Trophoblast cell (in vitro differentiated cells and primary cell): ENCODE measurements at regions not wholly inside any gene's neighbourhood (a gene's known extent, or its start where the extent isn't known, plus 50 kb on each side); places are given as distances from the start of the nearest gene placed in this dataset.

Experiments used
- DNase-seq, 2 donors: peaks; one replicate each; pipeline ENCODE4 v3.0.0-alpha.2; 2016
- H2AFZ ChIP-seq: 2 replicates; pipeline ENCODE4 v1.6.1; 2013; ENCODE audit warnings: low read length, moderate library complexity, mild to moderate bottlenecking; ENCODE audit not compliant: insufficient read depth, poor library complexity
- H2AK5ac ChIP-seq: 2 replicates; pipeline ENCODE4 v1.6.1; 2013; ENCODE audit warnings: mild to moderate bottlenecking, low read length
- H2BK120ac ChIP-seq: 2 replicates; pipeline ENCODE4 v1.6.1; 2013; ENCODE audit warnings: low read length, mild to moderate bottlenecking, moderate library complexity; ENCODE audit not compliant: insufficient read depth, poor library complexity
- H2BK12ac ChIP-seq: 2 replicates; pipeline ENCODE4 v1.6.1; 2013; ENCODE audit warnings: mild to moderate bottlenecking, low read length, moderate library complexity
- H2BK5ac ChIP-seq: 2 replicates; pipeline ENCODE4 v1.6.1; 2013; ENCODE audit warnings: low read length, low read depth, moderate library complexity, mild to moderate bottlenecking; ENCODE audit not compliant: poor library complexity
- H3K14ac ChIP-seq: 2 replicates; pipeline ENCODE4 v1.6.1; 2013; ENCODE audit warnings: mild to moderate bottlenecking, low read length
- H3K18ac ChIP-seq: 2 replicates; pipeline ENCODE4 v1.6.1; 2013; ENCODE audit warnings: mild to moderate bottlenecking, low read length
- H3K23ac ChIP-seq: 2 replicates; pipeline ENCODE4 v1.6.1; 2013; ENCODE audit warnings: low read length
- H3K27ac ChIP-seq: 2 replicates; pipeline ENCODE4 v1.5.1; 2013; ENCODE audit warnings: low read depth, mild to moderate bottlenecking, inconsistent platforms, low read length, moderate library complexity
- H3K27me3 ChIP-seq: 2 replicates; pipeline ENCODE4 v1.6.1; 2013; ENCODE audit warnings: inconsistent platforms, mild to moderate bottlenecking, low read length, moderate library complexity; ENCODE audit not compliant: insufficient read depth
- H3K36me3 ChIP-seq, 2 experiments: 1 replicate in 1 of 2; 2 replicates in 1 of 2; pipeline ENCODE4 v1.6.1; 2013; ENCODE audit warnings: low read length in 2 of 2, mild to moderate bottlenecking in 2 of 2, moderate library complexity in 1 of 2; ENCODE audit not compliant: insufficient read depth in 2 of 2, control insufficient read depth in 1 of 2
- H3K4ac ChIP-seq: 2 replicates; pipeline ENCODE4 v1.6.1; 2013; ENCODE audit warnings: low read depth, mild to moderate bottlenecking, low read length, moderate library complexity
- H3K4me1 ChIP-seq, 2 experiments: 1 replicate in 1 of 2; 2 replicates in 1 of 2; pipeline ENCODE4 v1.6.1; 2013; ENCODE audit warnings: low read length in 2 of 2, mild to moderate bottlenecking in 2 of 2, moderate library complexity in 1 of 2; ENCODE audit not compliant: insufficient read depth in 2 of 2, control insufficient read depth in 1 of 2
- H3K4me2 ChIP-seq: 2 replicates; pipeline ENCODE4 v1.6.1; 2013; ENCODE audit warnings: inconsistent platforms, mild to moderate bottlenecking, low read length, moderate library complexity
- H3K4me3 ChIP-seq: 2 replicates; pipeline ENCODE4 v1.5.1; 2013; ENCODE audit warnings: mild to moderate bottlenecking, low read depth, low read length, inconsistent platforms
- H3K79me1 ChIP-seq: one replicate; pipeline ENCODE4 v1.6.1; 2013; ENCODE audit warnings: low read length
- H3K79me2 ChIP-seq: 2 replicates; pipeline ENCODE4 v1.6.1; 2013; ENCODE audit warnings: low read length, mild to moderate bottlenecking; ENCODE audit not compliant: control insufficient read depth, insufficient read depth, poor library complexity
- H3K9ac ChIP-seq: 2 replicates; pipeline ENCODE4 v1.6.1; 2013; ENCODE audit warnings: mild to moderate bottlenecking, low read length
- H3K9me3 ChIP-seq: 2 replicates; pipeline ENCODE4 v1.6.1; 2013; ENCODE audit warnings: low read depth, mild to moderate bottlenecking, control low read depth, inconsistent platforms, low read length; ENCODE audit not compliant: insufficient read depth
- H4K12ac ChIP-seq: 2 replicates; pipeline ENCODE4 v1.6.1; 2013; ENCODE audit warnings: low read depth, mild to moderate bottlenecking, low read length, moderate library complexity
- H4K8ac ChIP-seq: 2 replicates; pipeline ENCODE4 v1.6.1; 2013; ENCODE audit warnings: low read depth, mild to moderate bottlenecking, low read length, moderate library complexity
- H4K91ac ChIP-seq: one replicate; pipeline ENCODE4 v1.6.1; 2013; ENCODE audit warnings: low read depth, mild to moderate bottlenecking, low read length, moderate library complexity
- WGBS: extraction: QIAGEN DNeasy Blood & Tissue Kit; methylation state at CpG from one replicate; pipeline ENCODE4 v1.1.7; 2013; ENCODE audit warnings: missing lambda C conversion rate; ENCODE audit not compliant: insufficient read length, insufficient coverage; ENCODE audit errors: extremely low coverage; 5-methylcytosine and 5-hydroxymethylcytosine counted together

DNA sequence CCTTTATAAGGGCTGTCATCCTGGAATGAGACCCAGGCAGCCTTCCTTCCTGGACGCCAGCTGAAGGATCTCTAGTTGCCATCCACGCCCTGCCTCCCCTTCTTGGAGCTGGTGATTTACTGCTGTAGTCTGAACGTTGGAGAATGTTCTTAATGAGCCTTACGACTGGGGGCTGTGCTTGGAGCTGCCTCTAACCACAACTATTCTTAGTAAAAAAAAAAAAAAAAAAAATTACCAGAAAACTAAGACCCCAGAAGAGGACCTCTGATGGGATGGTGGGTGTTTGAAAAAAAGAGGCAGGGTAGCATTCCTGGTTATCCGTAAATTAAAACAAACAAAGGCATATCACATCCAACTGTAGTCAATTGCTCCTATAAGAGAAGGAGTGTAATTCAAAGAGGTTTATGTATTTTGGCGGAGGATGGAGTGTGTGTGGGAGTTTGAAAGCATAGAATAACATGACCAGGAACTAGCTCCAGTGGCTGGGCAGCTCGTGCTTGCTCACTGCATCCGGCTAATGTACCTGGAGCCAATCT is 105.4 kb downstream of the QPCT start:
- no peak overlapping the region for H3K18ac ChIP-seq
- H3K4me1 ChIP-seq: peaks cover 0 to 2% of the 10 kb centered on the region in 2 experiments
- no peak for DNase-seq
- H3K27ac ChIP-seq: no peak overlapping the region
- H3K79me1 ChIP-seq: no peaks in the 10 kb centered on the region
- WGBS: 86% methylated on average over 1 of the region's 8 CpGs
- no peak overlapping the region for H4K12ac ChIP-seq
- H3K9me3 ChIP-seq: no peaks in the 10 kb centered on the region
- H4K91ac ChIP-seq: no peak overlapping the region
- no peak overlapping the region for H2AFZ ChIP-seq
- no peak overlapping the region for H3K23ac ChIP-seq
- no peak overlapping the region for H3K4me3 ChIP-seq
- no peak overlapping the region for H2AK5ac ChIP-seq
- H2BK120ac ChIP-seq: no peak overlapping the region
- H2BK12ac ChIP-seq: no peak overlapping the region
- no peaks in the 10 kb centered on the region for H3K36me3 ChIP-seq
- no peak overlapping the region for H4K8ac ChIP-seq
- H3K14ac ChIP-seq: no peak overlapping the region
- no peak overlapping the region for H3K4me2 ChIP-seq
- no peaks in the 10 kb centered on the region for H3K27me3 ChIP-seq
- no peak overlapping the region for H3K9ac ChIP-seq
- H3K79me2 ChIP-seq: no peaks in the 10 kb centered on the region
- H3K4ac ChIP-seq: no peak overlapping the region
- no peak overlapping the region for H2BK5ac ChIP-seq

GRCh38 chr2:37453027-37453426 is 108.6 kb downstream of the QPCT start:
- Histone ChIP-seq H3K27ac (no peak overlapping the region), H3K23ac (no peak overlapping the region), H3K79me2 (no peaks in the 10 kb centered on the region), H2AK5ac (no peak overlapping the region), H3K4me2 (no peak overlapping the region), H2BK12ac (no peak overlapping the region), H3K36me3 (no peaks in the 10 kb centered on the region), H4K8ac (no peak overlapping the region), H2BK5ac (no peak overlapping the region), H4K91ac (no peak overlapping the region), H3K9ac (no peak overlapping the region), H3K79me1 (no peaks in the 10 kb centered on the region), H3K4ac (no peak overlapping the region), H3K14ac (no peak overlapping the region), H3K4me1 (peaks cover 0 to 2% of the 10 kb centered on the region in 2 experiments), H2BK120ac (no peak overlapping the region), H4K12ac (no peak overlapping the region), H2AFZ (no peak overlapping the region), H3K9me3 (no peaks in the 10 kb centered on the region), H3K18ac (no peak overlapping the region), H3K4me3 (no peak overlapping the region), H3K27me3 (no peaks in the 10 kb centered on the region)
- no peak for DNase-seq
- no CpG with 5 or more reads among the region's 2 CpGs for WGBS

DNA sequence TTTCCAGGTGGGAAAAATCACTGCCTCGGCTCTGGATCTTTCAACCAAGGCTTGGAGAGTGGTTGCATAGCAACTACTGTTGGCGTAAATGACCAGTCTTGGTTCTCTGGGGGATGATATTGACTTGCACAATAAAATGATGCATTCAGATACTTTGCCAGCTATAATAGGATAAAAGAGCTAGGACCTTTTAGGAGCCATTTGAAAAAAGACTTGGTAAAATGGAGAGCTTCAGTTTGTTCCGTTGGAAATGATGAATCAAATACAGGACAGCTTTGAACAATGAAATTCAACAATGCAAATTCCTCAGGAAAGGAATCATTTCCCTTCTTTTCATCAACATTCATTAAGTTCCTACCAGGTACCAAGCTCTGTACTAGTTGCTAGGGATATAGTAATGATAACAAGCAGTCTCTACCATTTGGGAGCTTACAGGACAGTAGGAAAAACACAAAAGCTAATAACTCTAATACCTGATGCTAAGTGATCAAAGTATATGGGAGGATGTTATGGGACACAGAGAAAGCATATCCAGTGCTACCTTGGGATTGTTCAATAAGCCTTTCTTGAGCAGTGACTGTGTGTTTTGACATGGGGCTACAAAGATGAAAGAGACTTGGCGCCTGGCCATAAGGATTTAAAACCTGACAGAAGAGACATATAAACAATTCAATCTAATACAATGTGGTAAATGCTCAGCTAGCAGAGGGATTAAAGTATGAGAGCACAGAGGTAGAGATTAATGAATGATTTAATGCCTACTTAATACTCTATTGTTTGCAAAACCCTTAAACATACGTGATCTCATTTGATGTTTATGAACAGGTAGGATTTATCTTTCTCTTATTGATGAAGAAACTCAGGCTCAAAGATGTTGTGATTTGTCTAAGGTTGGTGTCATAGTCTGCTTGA is 110.7 kb downstream of the QPCT start:
- H2AFZ ChIP-seq: no peak overlapping the region
- no peak overlapping the region for H3K4ac ChIP-seq
- H3K4me3 ChIP-seq: no peak overlapping the region
- H3K27ac ChIP-seq: no peak overlapping the region
- H4K91ac ChIP-seq: no peak overlapping the region
- no CpG with 5 or more reads among the region's 5 CpGs for WGBS
- no peaks in the 10 kb centered on the region for H3K79me1 ChIP-seq
- H3K14ac ChIP-seq: no peak overlapping the region
- H3K9me3 ChIP-seq: no peaks in the 10 kb centered on the region
- no peak overlapping the region for H2BK12ac ChIP-seq
- H4K8ac ChIP-seq: no peak overlapping the region
- no peak for DNase-seq
- no peak overlapping the region for H3K4me2 ChIP-seq
- H3K9ac ChIP-seq: no peak overlapping the region
- H2BK5ac ChIP-seq: no peak overlapping the region
- no peaks in the 10 kb centered on the region for H3K36me3 ChIP-seq
- no peak overlapping the region for H2AK5ac ChIP-seq
- H3K27me3 ChIP-seq: no peaks in the 10 kb centered on the region
- no peak overlapping the region for H3K23ac ChIP-seq
- no peak overlapping the region for H4K12ac ChIP-seq
- H3K4me1 ChIP-seq: peaks cover 0 to 2% of the 10 kb centered on the region in 2 experiments
- no peaks in the 10 kb centered on the region for H3K79me2 ChIP-seq
- H2BK120ac ChIP-seq: no peak overlapping the region
- no peak overlapping the region for H3K18ac ChIP-seq

GRCh38 chr2:37456479-37456878 is 112.0 kb downstream of the QPCT start:
- Histone ChIP-seq H4K8ac (no peak overlapping the region), H3K4me2 (no peak overlapping the region), H3K79me2 (no peaks in the 10 kb centered on the region), H3K4me1 (peaks cover 3 to 8% of the 10 kb centered on the region in 2 experiments), H2AFZ (no peak overlapping the region), H3K27ac (no peak overlapping the region), H2BK12ac (no peak overlapping the region), H3K27me3 (no peaks in the 10 kb centered on the region), H2BK120ac (no peak overlapping the region), H4K91ac (no peak overlapping the region), H3K4me3 (no peak overlapping the region), H3K9ac (no peak overlapping the region), H3K23ac (no peak overlapping the region), H3K36me3 (no peaks in the 10 kb centered on the region), H4K12ac (no peak overlapping the region), H3K14ac (no peak overlapping the region), H3K9me3 (no peaks in the 10 kb centered on the region), H3K79me1 (no peaks in the 10 kb centered on the region), H3K18ac (no peak overlapping the region), H3K4ac (no peak overlapping the region), H2BK5ac (no peak overlapping the region), H2AK5ac (no peak overlapping the region)
- no CpG with 5 or more reads among the region's 1 CpG for WGBS
- DNase-seq: no peak
